Stomach (tissue), 4 donors: ENCODE measurements at regions not wholly inside any gene's neighbourhood (a gene's known extent, or its start where the extent isn't known, plus 50 kb on each side); places are given as distances from the start of the nearest gene placed in this dataset.

ENCODE experiments used
- CTCF ChIP-seq, 7 experiments: fragments of 450-650 bp in 4 of 7; fragments of 200-600 bp in 3 of 7; sonication (generic) in 3 of 7; IDR thresholded peaks; one replicate each; pipeline ENCODE4 v1.5.1; 2016 to 2019; ENCODE audit warnings: antibody characterized with exemption in 7 of 7, control low read depth in 2 of 7, mild to moderate bottlenecking in 1 of 7
- EP300 ChIP-seq: sonication (generic); formaldehyde crosslinking; IDR thresholded peaks from one replicate; pipeline ENCODE4 v1.6.1; 2017; ENCODE audit warnings: antibody characterized with exemption

DNA sequence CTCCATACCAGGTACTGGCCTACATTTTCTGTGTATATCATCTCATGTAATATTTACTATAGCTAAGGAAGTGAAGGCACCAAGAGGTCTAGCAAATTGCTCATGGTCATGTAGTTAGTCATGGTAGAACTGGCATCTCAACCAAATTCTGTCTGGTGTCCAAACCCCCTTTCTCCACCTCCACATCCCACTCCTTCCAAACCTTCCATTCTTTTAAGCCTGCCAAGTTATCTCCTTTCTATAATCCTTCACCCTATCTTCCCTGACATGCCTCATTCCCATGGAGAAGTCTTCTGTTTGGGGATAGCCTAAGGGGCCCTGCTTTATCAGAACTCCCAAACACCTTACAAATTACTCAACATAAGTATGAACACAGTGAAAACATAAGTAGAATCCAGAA lies 196.2 kb upstream of the HMGA2 start:
- TF ChIP-seq CTCF (IDR thresholded peaks at IDR 0.05) = no peak
- TF ChIP-seq EP300 = no peak
